ENCODE measurements at regions not wholly inside any gene's neighbourhood (a gene's known extent, or its start where the extent isn't known, plus 50 kb on each side); places are given as distances from the start of the nearest gene placed in this dataset.

DNA sequence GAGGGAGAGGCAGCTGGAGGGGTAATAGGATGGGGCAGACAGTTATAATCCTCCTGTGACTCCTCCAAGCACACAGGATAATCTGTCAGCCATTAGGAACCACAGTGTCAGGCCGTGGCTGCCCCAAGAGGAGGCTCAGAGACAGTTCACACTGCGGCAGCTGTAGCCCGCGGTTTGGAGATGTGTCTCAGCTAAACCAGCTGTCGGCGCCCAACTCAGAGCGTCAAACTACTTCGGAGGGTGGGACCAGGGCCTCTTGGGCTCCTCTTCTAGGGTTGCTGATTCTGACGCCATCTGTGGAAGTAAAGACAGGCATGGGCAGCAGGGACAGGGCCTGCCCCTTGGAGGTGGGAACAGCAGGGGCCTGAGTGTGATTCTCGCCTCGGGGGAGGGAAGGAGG is 309.8 kb downstream of the CDC5L start:
- H3K4me1 ChIP-seq, result no peaks in the 10 kb centered on the region
- Mint-ChIP-seq H3K27ac (ENCODE audit: unreplicated experiment) (no peak overlapping the region), H3K4me3 (ENCODE audit: unreplicated experiment) (no peak overlapping the region), H3K9me3 (ENCODE audit: unreplicated experiment) (no peaks in the 10 kb centered on the region), H3K27me3 (ENCODE audit: insufficient read depth, unreplicated experiment) (peaks cover 5% of the 10 kb centered on the region), H3K4me1 (ENCODE audit: low read depth, unreplicated experiment) (no peaks in the 10 kb centered on the region), H3K36me3 (ENCODE audit: insufficient read depth, unreplicated experiment) (no peaks in the 10 kb centered on the region)
- ChIA-PET CTCF (no interaction called here), POLR2A (no interaction called here)
- no peaks in the 10 kb centered on the region for H3K9me3 ChIP-seq
- no peaks in the 10 kb centered on the region for H3K27me3 ChIP-seq (replicated peaks; ENCODE audit: control insufficient read depth, insufficient read depth, low read length)
- no peak overlapping the region for H3K4me3 ChIP-seq (ENCODE audit: low read depth, low read length)
- no TSS peak for BruUV-seq (replicated peaks)
- no peak for DNase-seq
- TF ChIP-seq, protein P1, sequence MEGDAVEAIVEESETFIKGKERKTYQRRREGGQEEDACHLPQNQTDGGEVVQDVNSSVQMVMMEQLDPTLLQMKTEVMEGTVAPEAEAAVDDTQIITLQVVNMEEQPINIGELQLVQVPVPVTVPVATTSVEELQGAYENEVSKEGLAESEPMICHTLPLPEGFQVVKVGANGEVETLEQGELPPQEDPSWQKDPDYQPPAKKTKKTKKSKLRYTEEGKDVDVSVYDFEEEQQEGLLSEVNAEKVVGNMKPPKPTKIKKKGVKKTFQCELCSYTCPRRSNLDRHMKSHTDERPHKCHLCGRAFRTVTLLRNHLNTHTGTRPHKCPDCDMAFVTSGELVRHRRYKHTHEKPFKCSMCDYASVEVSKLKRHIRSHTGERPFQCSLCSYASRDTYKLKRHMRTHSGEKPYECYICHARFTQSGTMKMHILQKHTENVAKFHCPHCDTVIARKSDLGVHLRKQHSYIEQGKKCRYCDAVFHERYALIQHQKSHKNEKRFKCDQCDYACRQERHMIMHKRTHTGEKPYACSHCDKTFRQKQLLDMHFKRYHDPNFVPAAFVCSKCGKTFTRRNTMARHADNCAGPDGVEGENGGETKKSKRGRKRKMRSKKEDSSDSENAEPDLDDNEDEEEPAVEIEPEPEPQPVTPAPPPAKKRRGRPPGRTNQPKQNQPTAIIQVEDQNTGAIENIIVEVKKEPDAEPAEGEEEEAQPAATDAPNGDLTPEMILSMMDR (IDR thresholded peaks at IDR 0.05; ENCODE audit: insufficient read depth in 1 of 2, low read depth in 1 of 2, low read length in 1 of 2, severe bottlenecking in 1 of 2, unreplicated experiment in 1 of 2), result no peak
- intact Hi-C loops (cut with micrococcal nuclease; ENCODE audit: unreplicated experiment), result no loop called here
- H3K36me3 ChIP-seq (ENCODE audit: control insufficient read depth, insufficient read depth, low read length), result no peaks in the 10 kb centered on the region

- Mint-ChIP-seq H3K4me1 (ENCODE audit: low read depth, unreplicated experiment) (no peaks in the 10 kb centered on the region), H3K36me3 (ENCODE audit: insufficient read depth, unreplicated experiment) (no peaks in the 10 kb centered on the region), H3K9me3 (ENCODE audit: unreplicated experiment) (no peaks in the 10 kb centered on the region), H3K27me3 (ENCODE audit: insufficient read depth, unreplicated experiment) (peaks cover 5% of the 10 kb centered on the region), H3K27ac (ENCODE audit: unreplicated experiment) (no peak overlapping the region), H3K4me3 (ENCODE audit: unreplicated experiment) (no peak overlapping the region)
- TF ChIP-seq, protein P1 (IDR thresholded peaks at IDR 0.05; ENCODE audit: insufficient read depth in 1 of 2, low read depth in 1 of 2, low read length in 1 of 2, severe bottlenecking in 1 of 2, unreplicated experiment in 1 of 2), result no peak
- intact Hi-C loops (cut with micrococcal nuclease; ENCODE audit: unreplicated experiment), result no loop called here
- Histone ChIP-seq H3K36me3 (ENCODE audit: control insufficient read depth, insufficient read depth, low read length) (no peaks in the 10 kb centered on the region), H3K4me1 (no peaks in the 10 kb centered on the region), H3K9me3 (no peaks in the 10 kb centered on the region), H3K4me3 (ENCODE audit: low read depth, low read length) (no peak overlapping the region), H3K27me3 (replicated peaks; ENCODE audit: control insufficient read depth, insufficient read depth, low read length) (no peaks in the 10 kb centered on the region)
- ChIA-PET CTCF (no interaction called here), POLR2A (no interaction called here)
- DNase-seq, result no peak
- no TSS peak for BruUV-seq (replicated peaks)
Measured at GRCh38 chr6:44698602-44699001, 311.1 kb downstream of the CDC5L start.

- H3K36me3 ChIP-seq (ENCODE audit: control insufficient read depth, insufficient read depth, low read length), result no peaks in the 10 kb centered on the region
- Mint-ChIP-seq H3K4me1 (ENCODE audit: low read depth, unreplicated experiment) (no peaks in the 10 kb centered on the region), H3K9me3 (ENCODE audit: unreplicated experiment) (no peaks in the 10 kb centered on the region), H3K27ac (ENCODE audit: unreplicated experiment) (no peak overlapping the region), H3K27me3 (ENCODE audit: insufficient read depth, unreplicated experiment) (peaks cover 5% of the 10 kb centered on the region), H3K36me3 (ENCODE audit: insufficient read depth, unreplicated experiment) (no peaks in the 10 kb centered on the region), H3K4me3 (ENCODE audit: unreplicated experiment) (no peak overlapping the region)
- no peaks in the 10 kb centered on the region for H3K27me3 ChIP-seq (replicated peaks; ENCODE audit: control insufficient read depth, insufficient read depth, low read length)
- no peak for DNase-seq
- ChIA-PET POLR2A (no interaction called here), CTCF (no interaction called here)
- no peaks in the 10 kb centered on the region for H3K9me3 ChIP-seq
- H3K4me1 ChIP-seq, result no peaks in the 10 kb centered on the region
- TF ChIP-seq, protein P1 (IDR thresholded peaks at IDR 0.05; ENCODE audit: insufficient read depth in 1 of 2, low read depth in 1 of 2, low read length in 1 of 2, severe bottlenecking in 1 of 2, unreplicated experiment in 1 of 2), result no peak
- intact Hi-C loops (cut with micrococcal nuclease; ENCODE audit: unreplicated experiment), result no loop called here
- H3K4me3 ChIP-seq (ENCODE audit: low read depth, low read length), result no peak overlapping the region
- no TSS peak for BruUV-seq (replicated peaks)
Measured at GRCh38 chr6:44699082-44699481, 311.6 kb downstream of the CDC5L start.
